GM18909 (cell line): ENCODE measurements at regions not wholly inside any gene's neighbourhood (a gene's known extent, or its start where the extent isn't known, plus 50 kb on each side); places are given as distances from the start of the nearest gene placed in this dataset.
"Not testable (repeated sequence)": the region's sequence is repeated elsewhere in the genome, so short reads cannot be mapped to it uniquely, and the experiment has no call there.

ENCODE experiments used
- ATAC-seq: cut with Tn5 transposase; IDR thresholded peaks from one replicate; pipeline ENCODE4 v1.9.1; 2021; ENCODE audit warnings: mild to moderate bottlenecking; ENCODE audit not compliant: unreplicated experiment, poor library complexity

GRCh38 chr17:14522795-14523387 lies 222.0 kb downstream of the HS3ST3B1 start:
- ATAC-seq = no peak

- not testable (repeated sequence) for ATAC-seq
Measured at GRCh38 chr17:14518919-14519318, 218.0 kb downstream of the HS3ST3B1 start.

- no peak for ATAC-seq
Measured at GRCh38 chr17:14514973-14515372, 214.1 kb downstream of the HS3ST3B1 start.

GRCh38 chr17:14513835-14514234 lies 213.0 kb downstream of the HS3ST3B1 start:
- no peak for ATAC-seq

GRCh38 chr17:14510136-14510535 lies 209.3 kb downstream of the HS3ST3B1 start:
- no peak for ATAC-seq

GRCh38 chr17:14508156-14508555 lies 207.3 kb downstream of the HS3ST3B1 start:
- no peak for ATAC-seq

- no peak for ATAC-seq
Measured at GRCh38 chr17:14506364-14506763, 205.5 kb downstream of the HS3ST3B1 start.

- ATAC-seq = no peak
Measured at GRCh38 chr17:14505606-14506005, 204.7 kb downstream of the HS3ST3B1 start.

- no peak for ATAC-seq
Measured at GRCh38 chr17:14499976-14500375, 199.1 kb downstream of the HS3ST3B1 start.

- ATAC-seq = no peak
Measured at GRCh38 chr17:14498812-14499211, 197.9 kb downstream of the HS3ST3B1 start.

- no peak for ATAC-seq
Measured at GRCh38 chr17:14494161-14494560, 193.3 kb downstream of the HS3ST3B1 start.

GRCh38 chr17:14489986-14490385 lies 189.1 kb downstream of the HS3ST3B1 start:
- ATAC-seq = no peak

GRCh38 chr17:14488958-14489550 lies 188.2 kb downstream of the HS3ST3B1 start:
- ATAC-seq = no peak

GRCh38 chr17:14487068-14487467 lies 186.2 kb downstream of the HS3ST3B1 start:
- ATAC-seq = no peak

GRCh38 chr17:14482715-14483114 lies 181.8 kb downstream of the HS3ST3B1 start:
- ATAC-seq = no peak

- ATAC-seq = no peak
Measured at GRCh38 chr17:14481664-14482063, 180.8 kb downstream of the HS3ST3B1 start.

GRCh38 chr17:14474591-14474990 lies 173.7 kb downstream of the HS3ST3B1 start:
- no peak for ATAC-seq

GRCh38 chr17:14471052-14471451 lies 170.2 kb downstream of the HS3ST3B1 start:
- no peak for ATAC-seq

- no peak for ATAC-seq
Measured at GRCh38 chr17:14470417-14470816, 169.5 kb downstream of the HS3ST3B1 start.

GRCh38 chr17:14469971-14470370 lies 169.1 kb downstream of the HS3ST3B1 start:
- no peak for ATAC-seq

- no peak for ATAC-seq
Measured at GRCh38 chr17:14468858-14469257, 168.0 kb downstream of the HS3ST3B1 start.

GRCh38 chr17:14461227-14461548 lies 160.3 kb downstream of the HS3ST3B1 start:
- ATAC-seq = no peak
